ENCODE measurements at regions not wholly inside any gene's neighbourhood (a gene's known extent, or its start where the extent isn't known, plus 50 kb on each side); places are given as distances from the start of the nearest gene placed in this dataset.

- no peak for TF ChIP-seq CTCF (IDR thresholded peaks at IDR 0.05)
- TF ChIP-seq POLR2A (IDR thresholded peaks at IDR 0.05): no peak
Observed at GRCh38 chr3:118408431-118408830, 626.2 kb downstream of the IGSF11 start.

Data from thyroid gland (tissue), 4 donors.